Cardiac septum (tissue), 1 donor: ENCODE measurements at regions not wholly inside any gene's neighbourhood (a gene's known extent, or its start where the extent isn't known, plus 50 kb on each side); places are given as distances from the start of the nearest gene placed in this dataset.
"Not testable (repeated sequence)": the region's sequence is repeated elsewhere in the genome, so short reads cannot be mapped to it uniquely, and the experiment has no call there.

ENCODE experiments used
- DNase-seq: peaks from one replicate; pipeline ENCODE4 v3.0.0-alpha.2; 2020; ENCODE audit warnings: low spot score
- intact Hi-C: fragments of 100-400 bp; cut with DNase I; formaldehyde crosslinking; loops from one replicate; pipeline ENCODE4 v1.14.0; 2022
- donor health status: DM: no; HTN: no; CAD: no.

DNA sequence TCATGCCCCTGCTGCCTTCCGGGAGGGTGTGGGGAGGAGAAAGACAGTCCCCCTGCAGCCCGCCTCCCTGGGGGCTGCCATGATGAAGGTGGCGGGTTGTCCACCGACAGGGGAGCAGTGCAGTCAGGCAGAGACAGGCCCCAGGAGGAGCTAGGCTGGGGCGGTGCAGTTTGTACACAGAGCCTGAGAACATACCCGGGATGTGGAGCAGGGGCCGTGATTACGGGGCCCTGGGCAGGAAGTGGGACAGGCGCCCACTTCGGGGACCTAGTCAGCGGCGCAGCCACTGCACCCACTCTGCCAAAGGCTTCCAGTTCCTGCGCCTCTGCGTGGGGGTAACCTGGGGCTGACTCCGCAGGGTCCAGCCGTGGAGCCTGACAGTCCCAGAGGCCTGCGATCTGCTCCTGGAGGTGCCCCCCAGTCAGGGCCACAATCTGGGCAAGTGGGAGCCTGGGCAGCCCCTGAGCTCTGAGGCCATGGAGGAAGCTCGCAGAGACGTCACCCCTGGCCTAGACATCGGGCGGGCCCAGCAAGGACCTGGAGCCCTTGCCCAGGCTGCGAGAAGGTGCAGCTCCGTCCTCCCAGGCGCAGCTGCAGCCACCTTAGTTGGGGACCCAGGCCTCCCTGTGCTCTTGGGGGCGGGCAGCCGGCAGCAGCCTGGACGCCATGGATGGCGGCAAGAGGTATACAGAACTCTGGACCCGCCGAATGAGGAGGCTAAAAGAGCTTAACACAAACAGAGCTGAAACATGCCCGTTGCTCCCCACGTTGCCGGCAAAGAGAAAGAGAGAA is 1356.8 kb downstream of the XPNPEP1 start:
- DNase-seq: no peak
- intact Hi-C loops: no loop called here

DNA sequence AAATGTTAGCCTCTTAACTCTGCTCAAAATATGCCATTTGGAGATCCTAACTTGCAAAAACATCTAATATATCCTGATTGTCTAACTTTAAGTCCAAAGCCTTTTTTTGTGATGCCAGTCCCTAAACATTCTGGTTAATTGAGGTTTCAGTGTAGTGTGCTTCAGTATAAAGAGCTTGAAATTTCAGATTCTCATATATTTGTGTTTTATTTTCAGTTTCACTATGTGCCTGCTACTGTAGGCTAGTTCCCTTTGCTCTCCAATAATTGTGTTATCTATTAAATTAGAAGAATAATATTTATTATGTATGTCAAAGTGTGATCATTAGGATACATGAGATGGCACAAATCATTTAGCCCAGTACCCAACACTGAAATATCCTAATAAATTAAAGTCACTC is 1361.2 kb downstream of the XPNPEP1 start:
- intact Hi-C loops: no loop called here
- DNase-seq: no peak

DNA sequence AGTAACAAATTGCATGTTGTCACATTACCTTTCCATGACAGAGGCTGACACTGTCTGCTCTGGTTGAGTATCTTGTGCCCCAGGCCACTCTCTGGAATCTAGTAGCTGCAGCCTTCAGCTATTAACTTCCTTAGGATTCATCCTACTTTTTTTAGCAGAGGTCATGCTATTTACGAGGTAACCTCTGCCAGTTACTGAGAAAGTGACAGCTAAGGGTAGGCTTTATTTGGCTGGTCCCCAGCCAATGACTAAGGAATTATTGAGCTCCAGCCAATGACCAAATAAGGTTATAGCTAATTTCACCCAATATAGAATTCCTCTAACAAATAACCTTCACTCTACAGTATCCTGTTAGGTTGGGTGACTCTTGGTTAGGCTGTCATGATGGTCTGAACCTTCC is 1361.7 kb downstream of the XPNPEP1 start:
- no peak for DNase-seq
- intact Hi-C loops: no loop called here

DNA sequence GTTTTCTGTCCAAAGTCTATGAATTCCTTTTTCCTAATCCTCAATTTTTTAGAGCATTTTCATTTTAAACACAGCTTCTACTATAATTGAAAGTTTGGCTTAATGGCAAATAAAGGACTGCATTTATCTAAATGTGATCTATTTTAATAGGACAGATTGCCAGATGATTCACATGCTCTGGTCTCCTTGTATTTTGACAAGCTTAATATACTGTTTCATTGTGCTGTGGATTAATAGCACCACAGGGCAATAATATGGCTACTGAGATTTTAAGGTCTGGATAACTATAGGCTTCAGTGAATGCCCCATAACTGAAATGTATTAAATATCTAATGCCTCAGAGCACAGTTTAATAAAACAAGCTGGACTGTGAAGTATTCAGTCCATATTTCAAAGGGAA is 1362.8 kb downstream of the XPNPEP1 start:
- intact Hi-C loops: no loop called here
- no peak for DNase-seq

DNA sequence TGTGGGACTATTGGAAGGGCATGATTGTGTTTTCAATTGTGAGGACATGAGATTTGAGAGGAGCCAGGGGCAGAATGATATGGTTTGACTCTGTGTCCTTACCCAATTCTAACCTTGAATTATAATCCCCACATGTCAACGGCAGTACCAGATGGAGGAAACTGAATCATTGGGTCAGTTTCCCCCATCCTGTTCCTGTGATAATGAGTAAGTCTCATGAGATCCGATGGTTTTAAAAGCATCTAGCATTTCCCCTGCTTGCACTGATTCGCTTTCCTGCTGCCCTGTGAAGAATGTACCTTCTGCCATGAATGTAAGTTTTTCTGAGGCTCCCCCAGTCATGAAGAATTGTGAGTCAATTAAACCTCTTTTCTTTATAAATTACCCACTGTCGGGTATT is 1367.1 kb downstream of the XPNPEP1 start:
- no peak for DNase-seq
- intact Hi-C loops: no loop called here

DNA sequence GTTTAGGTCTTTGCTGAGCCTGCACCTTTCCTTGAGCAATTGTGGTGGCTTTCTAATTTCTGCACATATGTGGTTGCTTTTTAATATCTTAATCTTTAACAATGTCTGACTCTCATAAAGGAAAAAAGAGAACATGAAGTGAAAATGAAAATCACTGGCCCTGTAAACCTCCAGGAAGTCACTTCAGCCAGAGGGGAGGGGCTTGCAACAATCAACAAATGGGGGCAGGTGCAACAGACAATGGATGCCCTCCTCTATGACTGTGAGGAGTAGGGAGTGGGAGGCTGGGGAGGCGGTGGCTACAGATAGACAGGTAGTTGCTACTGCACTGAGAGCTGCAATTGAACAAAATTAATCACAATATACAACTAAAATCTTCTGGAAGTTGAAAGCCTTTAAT is 1377.4 kb downstream of the XPNPEP1 start:
- intact Hi-C loops: no loop called here
- no peak for DNase-seq

DNA sequence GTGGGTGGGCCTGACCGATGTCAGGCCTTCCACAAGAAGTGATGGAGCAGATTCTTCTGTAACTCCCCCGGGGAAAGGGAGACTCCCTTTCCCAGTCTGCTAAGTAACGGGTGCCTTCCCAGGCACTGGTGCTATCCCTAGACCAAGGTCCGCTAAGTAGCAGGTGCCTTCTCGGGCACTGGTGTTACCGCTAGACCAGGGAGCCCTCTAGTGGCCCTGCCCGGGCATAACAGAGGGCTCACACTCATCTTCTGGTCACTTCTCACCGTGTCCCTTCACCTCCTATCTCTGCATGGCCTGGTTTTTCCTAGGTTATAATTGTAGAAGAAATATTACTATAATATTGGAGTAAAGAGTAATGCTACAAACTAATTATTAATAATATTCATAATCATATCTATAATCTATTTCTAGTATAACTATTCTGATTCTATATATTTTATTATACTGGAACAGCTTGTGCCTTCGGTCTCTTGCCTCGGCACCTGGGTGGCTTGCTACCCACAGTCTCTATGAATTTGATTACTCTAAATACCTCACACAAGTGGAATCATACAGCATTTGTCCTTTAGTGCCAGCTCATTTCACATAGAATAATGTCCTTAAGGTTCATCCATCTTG is 1378.7 kb downstream of the XPNPEP1 start:
- intact Hi-C loops: no loop called here
- DNase-seq: no peak

DNA sequence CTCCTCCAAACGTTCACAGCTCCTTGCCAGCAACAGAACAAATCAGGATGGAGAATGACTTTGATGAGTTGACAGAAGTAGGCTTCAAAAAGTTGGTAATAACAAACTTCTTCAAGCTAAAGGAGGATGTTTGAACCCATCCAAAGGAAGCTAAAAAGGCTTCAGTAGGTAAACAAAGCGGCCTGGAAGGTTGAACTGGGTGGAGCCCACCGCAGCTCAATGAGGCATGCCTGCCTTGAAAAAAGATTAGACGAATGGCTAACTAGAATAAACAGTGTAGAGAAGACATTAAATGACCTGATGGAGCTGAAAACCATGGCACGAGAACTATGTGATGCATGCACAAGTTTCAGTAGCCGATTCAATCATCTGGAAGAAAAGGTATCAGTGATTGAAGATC is 1369.0 kb upstream of the SORCS1 start:
- intact Hi-C loops, DNase-seq: not testable (repeated sequence)

DNA sequence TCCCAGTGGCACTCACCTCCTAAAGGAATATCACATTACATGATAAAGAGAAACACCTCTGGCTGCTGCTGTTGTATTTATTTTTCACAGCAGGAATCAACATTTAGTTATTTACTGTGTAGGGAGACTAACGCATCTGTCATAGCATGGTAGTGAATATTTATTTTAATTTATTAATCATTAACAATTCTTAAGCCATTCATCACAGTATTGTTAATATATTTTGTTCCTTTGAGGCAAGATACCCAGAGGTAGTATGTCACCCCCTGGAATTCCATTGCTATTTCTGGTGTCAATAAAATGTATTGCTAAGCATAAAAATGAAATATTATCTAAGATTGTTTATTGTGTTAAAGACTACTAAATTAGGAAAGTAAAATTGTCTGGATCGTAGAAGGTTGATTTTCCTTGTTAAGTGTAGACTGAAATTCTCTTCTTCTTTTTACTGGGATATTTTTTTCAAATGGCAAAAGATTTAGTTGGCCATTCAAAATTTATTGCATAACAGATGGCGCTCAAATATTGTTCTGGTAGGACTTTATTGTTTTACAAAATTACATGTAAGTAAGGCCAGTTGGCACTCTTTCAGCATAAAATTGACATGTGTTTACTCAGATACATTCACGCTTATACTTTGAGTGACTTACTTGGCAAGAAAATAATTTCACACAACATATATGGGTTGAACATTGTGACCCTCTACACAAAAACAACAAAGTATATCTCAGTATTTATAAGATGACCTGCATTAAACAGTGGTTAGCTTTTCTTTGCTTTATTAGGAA is 1358.7 kb upstream of the SORCS1 start:
- intact Hi-C loops: no loop called here
- DNase-seq: no peak

DNA sequence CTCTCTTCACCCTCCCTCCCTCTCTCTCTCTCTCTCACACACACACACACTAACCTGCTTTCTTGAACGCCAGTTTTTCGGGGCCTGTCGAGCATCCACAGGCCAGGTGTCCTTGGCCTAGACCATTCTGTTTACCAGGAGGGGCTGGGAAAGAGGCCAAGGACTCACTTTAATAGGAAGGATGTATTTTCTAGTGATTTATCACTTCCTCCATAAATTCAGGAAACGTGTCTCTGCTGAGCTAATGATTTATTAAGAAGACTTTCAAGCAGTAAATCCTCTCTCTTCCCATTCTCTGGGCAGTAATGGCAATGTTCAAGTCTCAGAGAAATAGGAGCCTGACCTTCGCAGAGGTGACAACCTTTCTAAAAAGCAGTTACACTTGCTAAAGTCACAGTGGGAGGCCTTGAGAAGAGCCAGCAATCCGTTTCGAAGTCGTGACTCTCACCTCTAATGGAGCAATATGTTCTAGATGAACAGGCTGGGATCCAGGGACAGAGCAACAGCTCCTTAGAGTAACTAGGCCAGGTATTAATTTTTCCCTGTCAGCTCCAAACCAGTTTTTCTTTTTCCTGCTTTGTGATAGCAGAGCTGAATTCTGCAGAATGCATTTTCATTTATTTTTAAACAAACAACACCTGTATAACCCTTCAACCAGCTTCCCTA is 1357.5 kb upstream of the SORCS1 start:
- DNase-seq: no peak
- intact Hi-C loops: no loop called here

DNA sequence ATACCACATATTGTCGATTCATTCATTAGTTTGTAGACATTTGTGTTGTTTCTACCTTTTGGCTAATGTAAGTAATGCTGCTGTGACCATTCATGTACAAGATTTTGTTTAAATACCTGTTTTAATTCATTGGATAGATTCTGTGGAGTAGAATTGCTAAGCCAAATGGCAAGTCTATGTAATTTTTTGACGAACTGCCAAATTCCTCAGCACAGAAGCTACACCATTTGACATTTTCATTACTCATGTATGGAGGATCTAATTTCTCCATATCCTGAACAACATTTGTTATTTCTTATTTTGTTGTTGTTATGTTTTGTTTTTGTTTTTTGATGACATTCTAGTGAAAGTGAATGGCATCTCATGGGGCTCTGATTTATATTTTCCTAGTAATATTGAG is 1351.3 kb upstream of the SORCS1 start:
- DNase-seq: no peak
- intact Hi-C loops: no loop called here

DNA sequence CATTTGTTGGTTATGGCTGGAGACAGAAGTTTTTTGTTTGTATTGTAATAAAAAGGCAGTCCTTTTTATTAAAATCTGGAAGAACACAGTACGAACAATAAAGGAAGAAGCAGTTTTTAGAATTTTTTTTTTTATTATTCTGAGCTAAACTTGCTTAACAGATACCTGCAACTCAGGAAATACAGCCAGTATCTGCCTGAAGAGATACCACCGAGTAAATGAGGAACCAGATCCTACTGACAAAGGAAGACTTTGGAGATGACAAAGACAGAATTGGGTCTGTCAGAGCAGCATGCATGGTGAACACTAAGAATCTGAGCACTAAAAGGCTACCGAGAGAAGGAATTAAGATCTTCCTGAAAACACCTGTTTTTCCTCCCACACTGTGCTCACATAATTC is 1335.9 kb upstream of the SORCS1 start:
- intact Hi-C loops: no loop called here
- DNase-seq: no peak

DNA sequence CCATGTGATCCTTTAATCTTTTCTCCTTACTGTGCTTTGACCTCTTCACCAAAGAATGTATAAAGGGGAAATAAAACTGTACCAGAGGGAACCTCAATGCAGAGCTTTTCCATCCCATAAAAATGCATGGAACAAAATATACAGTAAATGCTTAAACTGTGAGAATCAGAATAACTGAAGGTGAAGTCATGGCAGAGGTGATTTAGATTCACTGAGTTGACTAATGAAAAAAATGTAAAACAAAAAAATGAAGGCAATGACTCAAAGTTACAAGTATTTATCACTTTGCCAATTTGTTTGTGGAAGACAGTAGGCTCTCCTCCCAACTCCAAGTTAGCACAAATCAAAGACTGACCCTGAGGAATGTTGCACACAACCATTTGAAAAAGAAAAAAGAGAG is 1331.6 kb upstream of the SORCS1 start:
- intact Hi-C loops: no loop called here
- DNase-seq: no peak

DNA sequence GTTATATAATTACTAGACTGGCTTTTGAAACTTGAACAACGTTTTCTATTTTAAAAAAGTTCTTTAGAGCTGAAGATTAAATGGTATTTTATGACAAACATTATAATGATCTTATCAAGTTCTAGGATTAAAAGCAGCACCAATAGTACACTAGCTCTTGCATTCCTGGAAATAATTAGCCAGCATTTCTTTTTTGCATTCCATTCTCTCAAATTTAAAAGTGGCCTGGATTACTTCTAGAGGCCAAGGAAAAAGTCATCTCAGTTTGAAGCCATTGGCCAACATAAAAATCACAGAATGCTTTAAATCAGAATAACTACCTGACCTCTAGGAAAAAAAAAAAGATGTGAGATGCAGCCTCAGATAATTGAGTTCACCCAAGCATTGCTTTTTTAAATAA is 1326.4 kb upstream of the SORCS1 start:
- no peak for DNase-seq
- intact Hi-C loops: no loop called here

DNA sequence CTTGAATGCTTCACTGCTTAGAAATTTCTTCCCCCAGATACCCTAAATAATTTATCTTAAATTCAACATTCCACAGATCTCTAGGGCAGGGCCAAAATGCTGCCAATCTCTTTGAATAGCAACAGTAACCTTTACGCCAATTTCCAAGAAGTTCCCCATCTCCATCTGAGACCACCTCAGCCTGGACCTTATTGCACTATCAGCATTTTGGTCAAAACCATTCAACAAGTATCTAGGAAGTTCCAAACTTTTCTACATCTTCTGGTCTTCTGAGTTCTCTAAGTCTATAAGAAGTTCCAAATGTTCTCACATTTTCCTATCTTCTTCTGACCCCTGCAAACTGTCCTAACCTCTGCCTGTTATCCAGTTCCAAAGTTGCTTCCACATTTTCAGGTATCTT is 1306.9 kb upstream of the SORCS1 start:
- intact Hi-C loops: no loop called here
- no peak for DNase-seq

DNA sequence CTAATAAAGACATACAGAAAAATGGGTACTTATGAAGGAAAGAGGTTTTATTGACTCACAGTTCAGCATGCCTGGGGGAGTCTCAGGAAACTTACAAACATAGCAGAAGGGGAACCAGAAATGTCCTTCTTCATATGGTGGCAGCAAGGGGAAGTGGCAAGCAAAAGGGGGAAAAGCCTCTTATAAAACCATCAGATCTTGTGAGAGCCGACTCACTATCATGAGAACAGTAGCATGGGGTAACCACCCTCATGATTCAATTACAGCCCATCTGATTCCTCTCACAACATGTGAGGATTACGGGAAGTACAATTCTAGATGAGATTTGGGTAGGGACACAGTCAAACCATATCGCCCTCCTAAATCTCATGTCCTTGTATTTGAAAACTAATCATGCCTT is 1305.4 kb upstream of the SORCS1 start:
- intact Hi-C loops: no loop called here
- DNase-seq: no peak

DNA sequence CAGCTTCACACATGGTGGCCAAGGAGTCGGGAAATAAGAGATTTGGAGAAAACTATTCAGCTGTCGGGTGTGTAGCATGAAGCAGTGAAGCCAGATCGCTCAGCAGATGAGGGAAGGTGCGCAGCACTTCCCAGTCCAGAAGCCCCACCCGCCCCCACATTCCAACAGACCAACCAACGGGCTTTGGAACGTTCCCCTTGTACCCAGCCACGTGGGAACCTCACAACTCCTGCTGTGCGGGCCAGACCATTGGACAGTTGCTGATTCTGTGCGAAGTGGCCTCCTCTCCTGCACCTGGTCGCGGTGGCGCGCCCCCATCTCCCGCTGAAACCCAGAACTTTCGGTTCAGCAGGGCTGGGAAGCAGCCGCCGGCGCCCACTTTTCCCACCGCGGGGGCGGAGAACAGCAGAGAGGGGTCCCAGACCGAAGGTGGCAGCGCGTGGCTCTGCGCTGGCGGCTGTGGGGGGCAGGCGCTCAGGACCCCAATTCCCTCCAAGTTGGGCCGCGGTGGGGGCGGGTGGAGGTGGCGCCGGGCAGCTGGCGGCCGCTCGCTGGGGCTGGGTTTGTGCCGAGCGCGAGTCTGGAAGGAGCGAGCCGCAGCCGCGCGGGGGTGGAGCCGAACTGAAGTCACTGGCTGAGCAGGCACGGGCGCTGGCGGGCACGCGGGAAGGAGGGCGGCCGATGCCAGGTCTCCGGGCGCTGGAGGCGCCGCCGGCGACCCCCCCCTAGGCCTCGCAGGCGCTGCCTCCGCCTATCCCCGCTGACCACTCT is 1301.5 kb upstream of the SORCS1 start:
- intact Hi-C loops: no loop called here
- no peak for DNase-seq

DNA sequence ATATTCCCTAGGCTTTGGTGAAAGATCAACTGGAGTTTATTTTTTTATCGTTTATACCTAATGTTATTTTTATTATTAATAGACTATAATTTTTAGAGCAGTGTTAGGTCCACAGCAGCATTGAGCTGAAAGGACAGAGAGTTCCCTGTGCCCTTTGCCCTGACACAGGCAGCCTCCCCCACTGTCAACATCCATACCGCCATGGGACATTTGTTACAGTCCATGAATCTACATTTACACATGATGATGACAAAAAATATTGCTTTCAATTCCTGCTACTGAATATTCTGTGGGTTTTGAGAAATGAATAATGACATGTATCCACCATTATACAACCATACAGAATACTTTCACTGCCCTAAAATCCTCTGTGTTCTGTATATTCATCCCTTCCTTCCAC is 1297.5 kb upstream of the SORCS1 start:
- DNase-seq: no peak
- intact Hi-C loops: no loop called here

DNA sequence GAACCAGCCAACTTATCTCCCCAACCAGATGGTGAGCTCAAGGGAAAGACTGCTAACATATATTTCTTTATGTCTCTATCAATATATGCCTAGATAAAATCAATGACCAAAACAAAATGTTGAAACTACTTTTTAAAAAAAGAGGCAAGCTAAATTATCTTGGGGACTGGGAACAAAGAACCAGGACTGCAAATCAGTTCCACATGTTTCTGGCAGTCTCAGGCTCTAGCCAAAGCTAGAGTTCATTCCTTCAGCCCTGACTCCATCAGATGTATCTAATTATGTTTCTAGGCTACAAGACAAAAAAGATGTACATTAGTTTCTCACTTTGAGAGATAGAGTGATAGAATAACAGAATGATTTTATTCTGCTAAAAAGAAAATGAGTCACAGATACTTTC is 1290.3 kb upstream of the SORCS1 start:
- no peak for DNase-seq
- intact Hi-C loops: no loop called here

DNA sequence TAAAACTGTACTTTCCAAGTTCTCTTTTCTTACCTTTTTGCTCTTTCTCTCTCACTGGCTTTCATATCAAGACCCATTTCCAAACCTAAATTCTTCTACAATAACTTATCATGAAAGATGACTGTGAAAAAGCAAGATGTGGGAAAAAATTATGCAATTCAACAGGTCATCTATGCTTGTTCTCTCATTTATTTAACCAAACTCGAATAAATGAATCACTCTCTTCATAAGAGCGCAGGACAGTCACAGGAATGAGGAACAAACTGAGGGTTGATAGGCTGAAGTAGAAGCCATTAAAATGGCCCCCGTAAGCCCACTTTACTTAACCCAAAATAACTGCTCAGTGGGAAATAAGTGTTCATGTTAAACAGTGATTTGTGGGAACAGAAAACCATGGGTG is 1289.7 kb upstream of the SORCS1 start:
- intact Hi-C loops: no loop called here

More for the DNA sequence above, 1289.7 kb upstream of the SORCS1 start:
- no peak for DNase-seq
